B cell (primary cell): ENCODE measurements at regions not wholly inside any gene's neighbourhood (a gene's known extent, or its start where the extent isn't known, plus 50 kb on each side); places are given as distances from the start of the nearest gene placed in this dataset.

Experiments used
- ATAC-seq: fragments of 200-7000 bp; cut with Tn5 transposase; one replicate; pipeline ENCODE4 v1.10.0; 2021; ENCODE audit warnings: low read depth, mild to moderate bottlenecking, moderate number of reproducible peaks, moderate library complexity
- CTCF ChIA-PET: fragments of 350-600 bp; sonication (Branson Sonifier 250); formaldehyde crosslinking; loops from one replicate; lab custom pipeline; 2021; ENCODE audit warnings: antibody characterized with exemption, inconsistent platforms; lab: Charles Lee
- POLR2A ChIA-PET: fragments of 350-600 bp; sonication (Branson Sonifier 250); formaldehyde crosslinking; loops from one replicate; lab custom pipeline; 2021; ENCODE audit warnings: antibody characterized with exemption; lab: Charles Lee
- DNase-seq: peaks from one replicate; pipeline ENCODE4 v3.0.0; 2013
- H2AFZ ChIP-seq: 2 replicates; pipeline ENCODE4 v1.6.1; 2012; ENCODE audit warnings: mild to moderate bottlenecking, low read depth, low read length; ENCODE audit not compliant: insufficient read depth, poor library complexity, severe bottlenecking
- H3K27ac ChIP-seq, 2 donors: 1 replicate in 1 of 2; 2 replicates in 1 of 2; pipeline ENCODE4 v1.5.1; 2012 to 2013; ENCODE audit warnings: low read length in 2 of 2, mild to moderate bottlenecking in 2 of 2, moderate library complexity in 1 of 2
- H3K27me3 ChIP-seq, 4 experiments: fragments of 200-600 bp in 1 of 4; sonication (generic) in 1 of 4; replicated peaks in 1 of 4; 1 replicate in 2 of 4; 2 replicates in 2 of 4; pipeline versions ENCODE4 v1.6.1 to v1.7.0; 2013 to 2016; ENCODE audit warnings: low read length in 3 of 4, mild to moderate bottlenecking in 2 of 4, mixed read lengths in 1 of 4, moderate library complexity in 1 of 4; ENCODE audit not compliant: insufficient read depth in 4 of 4, control insufficient read depth in 3 of 4; ENCODE audit errors: control extremely low read depth in 1 of 4
- H3K36me3 ChIP-seq, 2 experiments: replicated peaks in 1 of 2; 1 replicate in 1 of 2; 2 replicates in 1 of 2; pipeline versions ENCODE4 v1.6.1 to v1.7.1; 2013; ENCODE audit warnings: low read length in 1 of 2; ENCODE audit not compliant: insufficient read depth in 2 of 2, control insufficient read depth in 1 of 2; ENCODE audit errors: control extremely low read depth in 1 of 2, extremely low read depth in 1 of 2
- H3K4me1 ChIP-seq, 2 donors: fragments of 200-600 bp in 1 of 2; sonication (generic) in 1 of 2; 1 replicate in 1 of 2; 2 replicates in 1 of 2; pipeline versions ENCODE4 v1.5.1 to v1.6.1; 2013 to 2017; ENCODE audit warnings: low read length in 2 of 2; ENCODE audit not compliant: control insufficient read depth in 2 of 2, insufficient read depth in 2 of 2
- H3K4me2 ChIP-seq: replicated peaks from 2 replicates; pipeline ENCODE3; 2012; ENCODE audit warnings: mild to moderate bottlenecking, low read depth, low read length; ENCODE audit not compliant: poor library complexity, severe bottlenecking
- H3K4me3 ChIP-seq, 5 experiments: fragments of 200-600 bp in 1 of 5; sonication (generic) in 1 of 5; 1 replicate in 3 of 5; 2 replicates in 2 of 5; pipeline versions ENCODE4 v1.5.1 to v1.7.0; 2011 to 2016; ENCODE audit warnings: low read length in 4 of 5, mild to moderate bottlenecking in 4 of 5, low read depth in 2 of 5, control low read depth in 1 of 5, moderate library complexity in 1 of 5; ENCODE audit not compliant: insufficient read depth in 1 of 5; ENCODE audit errors: control extremely low read depth in 1 of 5, extremely low read depth in 1 of 5
- H3K79me2 ChIP-seq: fragments of 200-600 bp; sonication (generic); one replicate; pipeline ENCODE4 v1.6.0; 2016; ENCODE audit warnings: low read length; ENCODE audit not compliant: control insufficient read depth, insufficient read depth
- H3K9ac ChIP-seq: fragments of 200-600 bp; sonication (generic); 2 replicates; pipeline ENCODE4 v1.6.1; 2017; ENCODE audit warnings: mild to moderate bottlenecking, low read length, moderate library complexity
- H3K9me3 ChIP-seq, 3 donors: one replicate each; pipeline versions ENCODE4 v1.6.1 to v1.7.1; 2013; ENCODE audit warnings: low read length in 2 of 3; ENCODE audit not compliant: control insufficient read depth in 2 of 3, insufficient read depth in 1 of 3; ENCODE audit errors: control extremely low read depth in 1 of 3
- H4K20me1 ChIP-seq: 2 replicates; pipeline ENCODE4 v1.6.0; 2012; ENCODE audit warnings: mild to moderate bottlenecking, low read length; ENCODE audit not compliant: insufficient read depth, control insufficient read depth, poor library complexity, severe bottlenecking
- H3K27ac Mint-ChIP-seq: one replicate; pipeline ENCODE4 v1.8.0; 2021; ENCODE audit warnings: mixed read lengths
- H3K27me3 Mint-ChIP-seq: one replicate; pipeline ENCODE4 v1.8.0; 2021; ENCODE audit warnings: mixed read lengths
- H3K4me1 Mint-ChIP-seq: one replicate; pipeline ENCODE4 v1.8.0; 2021; ENCODE audit warnings: mixed read lengths
- H3K4me3 Mint-ChIP-seq: one replicate; pipeline ENCODE4 v1.8.0; 2021; ENCODE audit warnings: mixed read lengths
- H3K9me3 Mint-ChIP-seq: one replicate; pipeline ENCODE4 v1.8.0; 2022; ENCODE audit warnings: mixed read lengths; ENCODE audit not compliant: insufficient read depth
- CTCF ChIP-seq: fragments of 200-600 bp; IDR thresholded peaks from one replicate; pipeline ENCODE4 v1.8.0; 2022; ENCODE audit warnings: antibody characterized with exemption, mild to moderate bottlenecking
- EZH2 ChIP-seq: IDR thresholded peaks from 2 replicates; pipeline ENCODE4 v1.6.1; 2012; ENCODE audit warnings: borderline replicate concordance, low read depth, mild to moderate bottlenecking, moderate library complexity, low read length; ENCODE audit not compliant: insufficient read depth, poor library complexity, severe bottlenecking
- WGBS: methylation state at CpG from one replicate; pipeline ENCODE4 v1.1.5; 2013; ENCODE audit warnings: missing lambda C conversion rate; ENCODE audit not compliant: insufficient coverage; 5-methylcytosine and 5-hydroxymethylcytosine counted together
- intact Hi-C: fragments of 100-400 bp; cut with micrococcal nuclease; formaldehyde crosslinking; loops from one replicate; pipeline ENCODE4 v1.10.0; 2022

GRCh38 chrY:7719271-7719670 is 807.7 kb upstream of the AMELY start:
- no peak overlapping the region for H2AFZ ChIP-seq
- H4K20me1 ChIP-seq = no peaks in the 10 kb centered on the region
- ChIA-PET POLR2A (no interaction called here), CTCF (no interaction called here)
- no peaks in the 10 kb centered on the region for H3K27me3 ChIP-seq
- no peak overlapping the region for H3K27ac Mint-ChIP-seq
- no peaks in the 10 kb centered on the region for H3K27me3 Mint-ChIP-seq
- H3K36me3 ChIP-seq = no peaks in the 10 kb centered on the region
- H3K4me3 ChIP-seq = no peak overlapping the region
- H3K9ac ChIP-seq = no peak overlapping the region
- 60% methylated on average over 1 of the region's 2 CpGs for WGBS
- no peak overlapping the region for H3K27ac ChIP-seq
- DNase-seq = no peak
- H3K9me3 Mint-ChIP-seq = no peaks in the 10 kb centered on the region
- no peak overlapping the region for H3K4me2 ChIP-seq
- peaks cover 23% of the 10 kb centered on the region for H3K4me1 Mint-ChIP-seq
- no peak for ATAC-seq
- peaks cover 0 to 19% of the 10 kb centered on the region in 2 donors for H3K4me1 ChIP-seq
- intact Hi-C loops = no loop called here
- H3K79me2 ChIP-seq = no peaks in the 10 kb centered on the region
- no peaks in the 10 kb centered on the region for H3K9me3 ChIP-seq
- no peak overlapping the region for H3K4me3 Mint-ChIP-seq
- TF ChIP-seq CTCF = no peak
- TF ChIP-seq EZH2 = no peak

- Histone ChIP-seq H3K79me2 (no peaks in the 10 kb centered on the region), H3K27me3 (no peaks in the 10 kb centered on the region), H3K36me3 (no peaks in the 10 kb centered on the region), H3K27ac (no peak overlapping the region), H3K9me3 (no peaks in the 10 kb centered on the region), H3K4me1 (peaks cover 0 to 14% of the 10 kb centered on the region in 2 donors), H4K20me1 (no peaks in the 10 kb centered on the region), H2AFZ (no peak overlapping the region), H3K9ac (no peak overlapping the region), H3K4me2 (no peak overlapping the region), H3K4me3 (no peak overlapping the region)
- TF ChIP-seq EZH2 = no peak
- ATAC-seq = no peak
- POLR2A ChIA-PET = no interaction called here
- Mint-ChIP-seq H3K27ac (no peak overlapping the region), H3K27me3 (no peaks in the 10 kb centered on the region), H3K9me3 (no peaks in the 10 kb centered on the region), H3K4me3 (no peak overlapping the region), H3K4me1 (peaks cover 17% of the 10 kb centered on the region)
- intact Hi-C loops = no loop called here
- CTCF ChIA-PET = no interaction called here
- no CpG with 5 or more reads among the region's 3 CpGs for WGBS
- no peak for DNase-seq
Measured at GRCh38 chrY:7718626-7719025, 807.1 kb upstream of the AMELY start.
